Activated CD4-positive, alpha-beta T cell treated with anti-CD3 and anti-CD28 coated beads, Interleukin-2, amount 10 ng/mL, durations not matched to agents 24 days and 14 days (primary cell): ENCODE measurements at regions not wholly inside any gene's neighbourhood (a gene's known extent, or its start where the extent isn't known, plus 50 kb on each side); places are given as distances from the start of the nearest gene placed in this dataset.

Experiments used
- DNase-seq: peaks from one replicate; pipeline ENCODE4 v3.0.0; 2022
- H3K27ac Mint-ChIP-seq: one replicate; pipeline ENCODE4 v1.8.0; 2022; ENCODE audit warnings: mild to moderate bottlenecking, mixed read lengths
- H3K27me3 Mint-ChIP-seq: one replicate; pipeline ENCODE4 v1.8.0; 2022; ENCODE audit warnings: mixed read lengths
- H3K36me3 Mint-ChIP-seq: one replicate; pipeline ENCODE4 v1.8.0; 2022; ENCODE audit warnings: low read depth, mild to moderate bottlenecking, mixed read lengths
- H3K4me1 Mint-ChIP-seq: one replicate; pipeline ENCODE4 v1.8.0; 2021; ENCODE audit warnings: mixed read lengths
- H3K4me3 Mint-ChIP-seq: one replicate; pipeline ENCODE4 v1.8.0; 2022; ENCODE audit warnings: mild to moderate bottlenecking, moderate library complexity, mixed read lengths
- H3K9me3 Mint-ChIP-seq: one replicate; pipeline ENCODE4 v1.8.0; 2021; ENCODE audit warnings: mixed read lengths
- intact Hi-C: fragments of 100-400 bp; cut with micrococcal nuclease; formaldehyde crosslinking; loops from one replicate; pipeline ENCODE4 v1.15.1; 2023

- H3K9me3 Mint-ChIP-seq = no peaks in the 10 kb centered on the region
- no peaks in the 10 kb centered on the region for H3K36me3 Mint-ChIP-seq
- DNase-seq = no peak
- H3K27ac Mint-ChIP-seq = no peak overlapping the region
- intact Hi-C loops = no loop called here
- H3K4me1 Mint-ChIP-seq = no peaks in the 10 kb centered on the region
- no peak overlapping the region for H3K4me3 Mint-ChIP-seq
- H3K27me3 Mint-ChIP-seq = no peaks in the 10 kb centered on the region
Measured at GRCh38 chr4:129345609-129346008, 249.7 kb downstream of the C4orf33 start.

GRCh38 chr4:129346036-129346435 is 250.1 kb downstream of the C4orf33 start:
- intact Hi-C loops = no loop called here
- no peaks in the 10 kb centered on the region for H3K27me3 Mint-ChIP-seq

GRCh38 chr4:129346734-129347133 is 250.8 kb downstream of the C4orf33 start:
- H3K4me3 Mint-ChIP-seq = no peak overlapping the region
- H3K4me1 Mint-ChIP-seq = no peaks in the 10 kb centered on the region
- no peaks in the 10 kb centered on the region for H3K9me3 Mint-ChIP-seq
- intact Hi-C loops = no loop called here
- no peak for DNase-seq
- H3K27me3 Mint-ChIP-seq = no peaks in the 10 kb centered on the region
- H3K36me3 Mint-ChIP-seq = no peaks in the 10 kb centered on the region
- H3K27ac Mint-ChIP-seq = no peak overlapping the region

More at GRCh38 chr4:129346036-129346435, 250.1 kb downstream of the C4orf33 start:
- no peaks in the 10 kb centered on the region for H3K4me1 Mint-ChIP-seq
- H3K36me3 Mint-ChIP-seq = no peaks in the 10 kb centered on the region
- no peak overlapping the region for H3K27ac Mint-ChIP-seq
- H3K4me3 Mint-ChIP-seq = no peak overlapping the region
- DNase-seq = no peak
- H3K9me3 Mint-ChIP-seq = no peaks in the 10 kb centered on the region

DNA sequence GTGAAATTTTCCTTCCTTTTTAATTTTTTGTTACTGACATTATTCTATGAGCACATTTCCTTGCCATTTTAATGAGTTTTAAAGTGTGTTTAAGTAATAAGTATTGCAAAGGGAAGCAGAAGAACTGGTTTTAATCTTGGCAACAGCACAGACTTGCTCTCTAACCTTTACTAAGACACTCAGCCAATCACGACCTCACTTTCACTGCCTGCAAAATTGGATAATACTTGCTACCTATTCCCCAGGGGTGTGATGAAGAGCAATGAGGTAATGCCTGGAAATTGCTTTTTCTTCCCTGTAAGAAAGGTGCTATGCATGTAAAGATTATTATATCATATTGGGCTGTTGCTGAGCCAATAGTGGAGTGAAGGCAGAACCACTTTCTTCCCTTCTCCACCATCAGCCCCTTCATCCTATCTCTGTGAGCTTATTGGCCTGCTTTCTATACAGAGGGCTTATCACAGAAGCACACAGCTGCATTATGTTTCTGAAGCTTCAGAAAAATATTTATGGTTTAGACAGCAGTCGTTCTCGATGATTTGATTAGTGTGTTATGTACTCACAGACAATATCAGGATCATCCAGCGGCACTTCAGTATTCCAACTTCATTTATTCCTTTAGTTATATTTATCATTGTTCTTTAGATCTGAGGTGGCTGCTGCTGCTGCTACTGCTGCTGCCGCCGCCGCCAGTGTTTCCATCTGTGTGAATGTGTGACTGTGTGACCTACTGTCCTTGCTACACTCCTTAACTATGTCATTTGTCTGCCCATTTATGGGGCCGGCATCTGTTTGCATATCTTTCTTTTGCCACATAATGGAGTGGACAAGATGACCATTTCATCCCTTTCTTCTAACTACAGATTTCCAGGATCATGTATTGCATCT is 255.1 kb downstream of the C4orf33 start:
- H3K4me1 Mint-ChIP-seq = no peaks in the 10 kb centered on the region
- H3K27ac Mint-ChIP-seq = no peak overlapping the region
- DNase-seq = no peak

GRCh38 chr4:129352480-129352879 is 256.5 kb downstream of the C4orf33 start:
- Mint-ChIP-seq H3K27me3 (no peaks in the 10 kb centered on the region), H3K9me3 (no peaks in the 10 kb centered on the region), H3K36me3 (no peaks in the 10 kb centered on the region), H3K27ac (no peak overlapping the region), H3K4me3 (no peak overlapping the region), H3K4me1 (no peaks in the 10 kb centered on the region)
- intact Hi-C loops = no loop called here
- DNase-seq = no peak

More for the DNA sequence above, 255.1 kb downstream of the C4orf33 start:
- H3K27me3 Mint-ChIP-seq = no peaks in the 10 kb centered on the region
- no peaks in the 10 kb centered on the region for H3K36me3 Mint-ChIP-seq
- H3K4me3 Mint-ChIP-seq = no peak overlapping the region
- intact Hi-C loops = no loop called here
- no peaks in the 10 kb centered on the region for H3K9me3 Mint-ChIP-seq

DNA sequence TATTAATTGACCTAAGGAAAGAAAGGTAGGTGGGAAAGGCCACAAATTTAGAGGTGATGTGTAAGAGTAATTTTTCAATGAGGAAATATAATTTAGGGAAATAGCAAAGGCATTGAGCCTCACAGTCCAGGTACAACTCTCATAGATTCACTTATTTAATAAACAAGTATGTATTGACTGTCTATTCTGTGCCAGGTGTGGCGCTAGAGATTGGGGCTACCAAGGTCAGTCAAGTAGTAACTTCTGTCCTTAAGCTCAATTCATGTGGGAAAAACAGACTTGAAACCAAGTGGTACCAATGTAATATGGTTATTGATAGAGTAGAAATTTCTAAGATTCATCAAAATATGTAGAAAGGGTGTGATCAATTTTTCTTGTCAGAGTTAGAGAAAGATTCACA is 257.5 kb downstream of the C4orf33 start:
- Mint-ChIP-seq H3K36me3 (no peaks in the 10 kb centered on the region), H3K27ac (no peak overlapping the region), H3K4me1 (no peaks in the 10 kb centered on the region), H3K9me3 (no peaks in the 10 kb centered on the region), H3K4me3 (no peak overlapping the region), H3K27me3 (no peaks in the 10 kb centered on the region)
- DNase-seq = no peak
- intact Hi-C loops = no loop called here

- intact Hi-C loops = no loop called here
- Mint-ChIP-seq H3K36me3 (no peaks in the 10 kb centered on the region), H3K27me3 (peaks cover 5% of the 10 kb centered on the region), H3K4me3 (no peak overlapping the region), H3K9me3 (no peaks in the 10 kb centered on the region), H3K4me1 (no peaks in the 10 kb centered on the region), H3K27ac (no peak overlapping the region)
- DNase-seq = no peak
Measured at GRCh38 chr4:129355031-129355430, 259.1 kb downstream of the C4orf33 start.

DNA sequence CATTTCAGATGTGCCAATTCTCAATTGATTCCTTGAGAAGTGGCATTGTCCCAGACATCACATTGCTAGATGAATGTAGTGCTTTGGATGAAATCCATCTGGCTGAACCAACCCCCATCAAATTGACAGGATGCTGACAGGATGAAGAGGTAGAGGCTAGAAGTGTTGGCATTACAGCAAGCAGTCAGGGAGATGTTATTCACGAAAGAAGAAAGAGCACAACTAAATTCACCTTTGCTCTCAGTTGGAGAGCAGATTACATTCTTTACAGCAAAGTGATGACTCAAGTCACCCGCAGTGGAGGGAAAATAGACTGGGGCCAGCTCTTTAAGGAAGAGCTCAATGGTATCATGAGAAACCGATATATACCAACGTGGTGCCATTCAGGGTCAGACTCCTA is 259.6 kb downstream of the C4orf33 start:
- Mint-ChIP-seq H3K4me1 (no peaks in the 10 kb centered on the region), H3K36me3 (no peaks in the 10 kb centered on the region), H3K27me3 (peaks cover 5% of the 10 kb centered on the region), H3K27ac (no peak overlapping the region), H3K9me3 (no peaks in the 10 kb centered on the region), H3K4me3 (no peak overlapping the region)
- intact Hi-C loops = no loop called here
- DNase-seq = no peak

- Mint-ChIP-seq H3K36me3 (no peaks in the 10 kb centered on the region), H3K27ac (no peak overlapping the region), H3K9me3 (no peaks in the 10 kb centered on the region), H3K27me3 (peaks cover 5% of the 10 kb centered on the region), H3K4me3 (no peak overlapping the region), H3K4me1 (no peaks in the 10 kb centered on the region)
- DNase-seq = no peak
- intact Hi-C loops = no loop called here
Measured at GRCh38 chr4:129358571-129358970, 262.6 kb downstream of the C4orf33 start.

GRCh38 chr4:129359461-129359860 is 263.5 kb downstream of the C4orf33 start:
- H3K4me1 Mint-ChIP-seq = no peaks in the 10 kb centered on the region
- DNase-seq = no peak
- H3K27me3 Mint-ChIP-seq = peaks cover 5% of the 10 kb centered on the region
- H3K9me3 Mint-ChIP-seq = no peaks in the 10 kb centered on the region
- H3K4me3 Mint-ChIP-seq = no peak overlapping the region
- no peak overlapping the region for H3K27ac Mint-ChIP-seq
- intact Hi-C loops = no loop called here
- no peaks in the 10 kb centered on the region for H3K36me3 Mint-ChIP-seq

- Mint-ChIP-seq H3K4me3 (no peak overlapping the region), H3K4me1 (no peaks in the 10 kb centered on the region), H3K9me3 (no peaks in the 10 kb centered on the region), H3K36me3 (no peaks in the 10 kb centered on the region), H3K27me3 (peaks cover 5% of the 10 kb centered on the region), H3K27ac (no peak overlapping the region)
- DNase-seq = peak; percentile 84
- intact Hi-C loops = loop anchor here (1.0 kb wide), 2 partner anchors 279 to 1171 kb away; no protein-coding TSS in a partner anchor
Measured at GRCh38 chr4:129362691-129363274, 266.8 kb downstream of the C4orf33 start.

GRCh38 chr4:129364747-129365452 is 268.9 kb downstream of the C4orf33 start:
- H3K27ac Mint-ChIP-seq = no peak overlapping the region
- H3K36me3 Mint-ChIP-seq = no peaks in the 10 kb centered on the region
- no peaks in the 10 kb centered on the region for H3K9me3 Mint-ChIP-seq
- H3K4me3 Mint-ChIP-seq = no peak overlapping the region
- intact Hi-C loops = no loop called here
- H3K4me1 Mint-ChIP-seq = no peaks in the 10 kb centered on the region
- DNase-seq = peak; percentile 65
- no peaks in the 10 kb centered on the region for H3K27me3 Mint-ChIP-seq

DNA sequence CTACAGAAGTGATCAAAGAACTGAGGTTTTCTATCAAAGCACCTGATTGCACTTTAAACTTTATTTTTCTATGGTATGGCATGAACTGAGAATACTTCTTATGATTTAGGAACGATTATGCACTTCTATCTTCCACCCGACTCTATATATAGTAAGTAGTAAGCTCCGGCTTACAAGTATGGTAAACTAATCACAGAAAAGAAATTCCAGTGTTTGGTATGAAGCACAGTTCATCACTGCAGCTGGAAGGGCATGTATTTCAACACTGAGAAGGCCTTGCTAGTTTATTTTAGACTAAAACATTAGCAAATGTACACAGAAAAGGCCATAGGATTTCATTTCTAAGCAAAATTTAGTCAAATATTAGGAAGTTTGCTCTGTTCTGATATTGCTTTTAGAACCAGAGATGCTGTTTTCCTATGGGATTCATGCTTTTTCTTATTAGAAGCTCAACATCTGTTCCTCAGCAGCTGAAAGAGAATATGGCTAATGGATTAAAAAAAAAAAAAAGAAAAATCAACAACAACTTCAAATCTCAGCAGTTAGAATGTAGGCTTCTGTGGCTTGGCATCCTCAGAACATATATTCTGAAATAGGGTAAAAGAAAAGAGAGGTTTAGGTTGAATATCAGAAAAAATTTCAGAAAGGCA is 273.5 kb downstream of the C4orf33 start:
- intact Hi-C loops = no loop called here
- no peaks in the 10 kb centered on the region for H3K9me3 Mint-ChIP-seq
- H3K4me1 Mint-ChIP-seq = no peaks in the 10 kb centered on the region

GRCh38 chr4:129371065-129371464 is 275.1 kb downstream of the C4orf33 start:
- peaks cover 2% of the 10 kb centered on the region for H3K27me3 Mint-ChIP-seq

More for the DNA sequence above, 273.5 kb downstream of the C4orf33 start:
- Mint-ChIP-seq H3K27me3 (peaks cover 2% of the 10 kb centered on the region), H3K36me3 (no peaks in the 10 kb centered on the region), H3K27ac (no peak overlapping the region), H3K4me3 (no peak overlapping the region)
- DNase-seq = no peak

More at GRCh38 chr4:129371065-129371464, 275.1 kb downstream of the C4orf33 start:
- Mint-ChIP-seq H3K36me3 (no peaks in the 10 kb centered on the region), H3K9me3 (no peaks in the 10 kb centered on the region), H3K4me1 (no peaks in the 10 kb centered on the region), H3K4me3 (no peak overlapping the region), H3K27ac (no peak overlapping the region)
- intact Hi-C loops = no loop called here
- no peak for DNase-seq
